ENCODE measurements at regions not wholly inside any gene's neighbourhood (a gene's known extent, or its start where the extent isn't known, plus 50 kb on each side); places are given as distances from the start of the nearest gene placed in this dataset.
A peak's percentile ranks its signal among the peaks of the same experiment; 100 is the strongest.

DNA sequence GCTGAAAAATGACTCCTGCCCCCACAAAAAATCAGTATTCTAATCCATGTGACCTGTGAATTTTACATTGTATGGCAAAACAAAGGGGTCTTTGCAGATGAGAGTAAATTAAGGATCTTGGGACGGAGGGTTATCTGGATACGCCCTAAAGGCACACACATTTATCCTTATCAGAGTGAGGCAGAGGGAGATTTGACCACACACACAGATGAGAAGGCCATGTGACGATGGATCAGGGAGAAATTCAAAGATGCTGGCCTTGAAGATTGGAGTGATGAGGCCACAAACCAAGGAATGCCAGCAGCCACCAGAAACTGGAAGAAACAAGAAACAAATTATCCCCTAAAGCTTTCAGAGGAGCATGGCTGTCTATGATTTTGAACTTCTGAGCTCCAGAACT lies 288.5 kb downstream of the XXYLT1 start:
- no peak for DNase-seq

DNA sequence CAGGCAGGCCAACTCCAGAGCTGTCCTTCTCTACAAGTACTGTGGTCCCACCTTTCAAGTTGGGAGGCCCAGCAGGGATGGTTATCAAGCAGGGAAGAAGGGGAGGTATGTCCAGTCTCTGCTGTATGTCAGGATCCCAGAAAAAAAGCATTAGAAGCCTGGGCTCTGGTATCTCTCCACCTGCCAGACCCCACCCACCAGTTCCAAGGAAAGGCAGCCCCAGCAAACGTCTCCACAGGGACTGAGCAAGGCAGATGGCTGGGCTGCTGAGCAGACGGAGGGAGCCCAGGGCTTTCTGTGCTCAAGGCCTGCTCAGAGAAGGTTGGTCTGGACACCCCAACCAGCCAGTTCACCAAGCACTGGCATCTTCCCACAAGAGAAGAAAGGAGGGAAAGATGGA lies 287.8 kb downstream of the XXYLT1 start:
- DNase-seq, result no peak

DNA sequence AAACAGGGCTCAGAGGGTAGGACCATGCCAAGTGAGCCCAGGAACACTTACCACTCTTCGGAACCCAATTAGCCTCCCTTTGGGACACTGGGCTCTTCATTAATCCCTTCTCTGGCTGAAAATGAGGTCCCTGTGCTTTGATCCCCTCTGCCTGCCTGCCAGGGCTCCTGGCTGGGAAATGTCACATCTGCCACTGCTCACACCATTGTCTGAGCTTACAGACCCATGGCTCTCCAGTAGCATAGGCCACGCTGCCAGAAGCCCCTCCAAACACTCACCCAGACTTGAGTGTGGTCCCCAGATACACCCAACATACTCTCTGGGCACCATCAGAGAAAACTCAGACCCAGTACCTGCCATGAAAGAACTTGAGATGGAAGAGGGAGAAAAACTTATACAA lies 287.3 kb downstream of the XXYLT1 start:
- no peak for DNase-seq

DNA sequence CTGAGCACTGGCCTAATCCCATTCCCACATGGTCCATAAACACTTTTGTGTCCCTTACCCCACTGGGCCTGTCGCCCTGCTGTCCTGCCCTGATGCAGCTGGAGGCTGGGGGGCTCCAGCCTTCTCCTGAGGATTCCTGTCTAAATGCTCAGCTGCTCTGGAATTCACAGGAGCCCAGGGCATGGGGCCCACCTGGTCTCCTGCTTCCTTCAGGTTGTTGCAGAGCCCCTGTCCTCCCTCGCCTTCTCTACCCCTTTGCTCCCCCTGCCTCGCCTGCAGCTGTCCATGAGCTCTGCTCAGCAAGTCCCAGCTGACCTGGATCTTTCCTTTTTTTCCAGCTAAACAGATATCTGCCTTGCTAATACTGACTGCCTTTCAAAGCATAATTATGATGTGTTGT lies 286.9 kb downstream of the XXYLT1 start:
- no peak for DNase-seq

DNA sequence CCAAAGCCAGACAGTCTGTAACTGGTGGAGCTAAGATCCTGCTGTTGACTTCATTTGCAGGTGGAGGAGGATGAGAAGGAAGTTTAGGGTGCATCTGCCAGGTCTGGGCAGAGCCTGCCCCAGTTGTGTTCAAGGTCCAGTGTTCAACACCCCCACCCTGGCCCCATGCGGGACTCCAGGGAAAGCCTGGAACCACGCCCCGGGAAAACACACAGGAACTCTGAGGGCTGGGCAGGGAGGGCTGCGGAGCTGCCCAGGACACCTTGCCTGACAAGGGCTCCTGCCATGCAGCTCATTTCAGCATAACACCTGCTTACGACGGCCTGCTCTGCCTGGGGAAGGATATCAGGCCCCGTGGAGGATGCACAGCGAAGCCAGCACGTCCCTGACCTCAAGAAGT lies 286.3 kb downstream of the XXYLT1 start:
- DNase-seq, result no peak

DNA sequence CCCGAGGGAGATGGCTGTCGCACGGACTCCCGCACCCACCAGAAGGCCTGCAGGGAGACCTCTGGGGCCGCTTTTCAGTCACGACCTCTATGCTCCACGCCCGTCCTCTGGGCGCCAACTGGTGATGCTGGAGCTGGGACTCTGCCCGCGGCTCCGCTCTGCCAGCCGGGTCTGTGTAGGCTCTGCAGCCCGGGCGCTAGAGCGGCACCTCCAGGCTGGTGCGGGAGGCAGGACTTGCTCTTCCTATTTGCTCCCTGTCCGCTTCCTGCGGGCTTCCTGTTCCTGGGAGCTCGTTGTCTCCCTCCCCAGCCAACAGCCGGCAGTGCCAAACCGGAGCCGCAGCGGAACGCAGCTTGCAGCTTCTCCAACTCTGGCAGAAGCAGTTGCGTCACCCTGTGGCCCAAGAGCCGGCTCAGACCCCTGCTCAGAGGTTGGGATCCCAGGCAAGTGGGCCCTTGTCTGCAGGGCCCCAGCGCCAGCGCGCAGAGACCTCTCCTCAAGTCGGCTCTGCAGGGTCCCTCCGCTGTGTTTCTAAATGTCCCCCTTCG lies 285.9 kb downstream of the XXYLT1 start:
- peak; percentile 11 for DNase-seq

DNA sequence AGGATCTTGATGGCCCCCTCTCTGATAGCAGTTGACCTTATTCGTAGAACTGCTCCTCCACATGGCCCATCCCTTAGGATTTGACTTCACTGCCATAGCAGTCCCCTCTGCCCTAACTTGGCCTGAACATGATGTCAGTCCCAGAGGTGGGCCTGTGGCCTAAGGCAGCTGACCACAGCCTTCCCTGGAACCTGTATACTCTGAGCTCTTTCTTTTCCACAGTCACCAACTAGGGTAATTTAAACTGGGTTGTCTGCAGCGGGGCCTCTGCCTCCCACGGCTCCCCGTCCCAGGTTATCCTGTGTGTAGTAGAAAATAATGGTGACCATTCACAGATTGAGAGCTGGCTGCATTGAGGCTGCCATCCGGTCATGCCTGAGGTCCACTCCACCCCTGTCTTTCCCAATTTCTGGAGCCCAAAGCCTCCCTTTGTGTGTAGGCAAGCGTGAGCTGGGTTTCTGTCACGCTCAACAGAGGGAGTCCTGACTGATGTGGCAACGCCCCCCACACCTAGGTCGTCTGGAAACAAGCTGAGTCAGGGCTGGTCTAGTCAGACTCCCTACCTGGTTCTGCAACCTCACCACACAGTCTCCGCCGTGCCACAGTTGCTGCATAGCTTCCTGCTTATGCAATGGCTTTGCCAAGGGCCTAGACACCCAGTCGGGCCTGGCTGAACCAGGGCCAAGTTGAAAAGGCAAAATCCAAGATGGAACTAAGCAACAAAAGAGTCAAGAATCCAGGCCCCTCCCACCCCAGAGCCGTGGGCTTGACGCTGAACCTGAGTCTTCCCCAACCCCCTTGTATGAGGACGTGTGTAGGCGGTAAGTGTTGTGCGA lies 284.5 kb downstream of the XXYLT1 start:
- no peak for DNase-seq

DNA sequence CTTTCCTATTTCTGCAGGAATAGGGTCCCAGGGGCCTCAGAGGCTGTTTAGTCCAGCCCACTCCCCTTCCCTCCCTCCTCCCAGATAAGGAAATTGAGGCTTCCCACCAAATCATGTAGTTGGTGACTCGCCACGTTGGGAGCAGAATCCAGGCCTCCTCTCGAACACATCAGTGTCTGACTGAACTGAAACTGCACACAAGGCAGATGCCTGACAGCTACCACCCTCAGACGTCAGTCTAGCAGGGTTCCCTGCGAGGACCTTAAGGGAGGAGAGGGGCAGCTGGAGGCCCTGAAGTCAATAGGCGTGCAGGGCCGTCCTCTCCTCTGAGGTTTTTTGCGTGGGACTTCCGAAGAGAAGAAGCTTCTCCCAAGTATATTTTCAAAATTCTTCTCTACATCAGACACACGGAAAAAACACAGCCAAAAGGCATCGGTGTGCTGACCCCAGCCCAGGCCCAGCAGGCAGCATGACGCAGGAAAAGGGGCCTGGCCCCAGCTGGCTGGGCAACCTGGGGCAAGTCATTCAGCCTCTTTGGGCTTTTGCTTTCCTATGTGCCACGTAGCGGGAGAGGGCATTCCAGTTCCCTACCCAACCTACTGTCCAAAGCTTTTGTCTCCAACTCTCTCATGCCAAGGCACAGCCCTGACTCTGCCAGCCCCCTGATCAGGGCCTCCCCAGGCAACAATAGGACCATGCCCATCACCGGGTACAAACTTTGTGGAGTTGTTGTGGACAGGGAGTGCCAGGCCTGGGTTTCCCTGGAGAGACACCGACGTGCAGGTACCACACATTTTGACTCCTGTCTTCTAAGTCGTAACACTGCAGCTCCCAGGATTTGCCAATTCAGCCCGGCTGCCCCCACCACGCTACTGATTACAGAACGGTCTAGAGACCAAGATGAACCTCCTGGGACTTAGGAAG lies 283.1 kb downstream of the XXYLT1 start:
- DNase-seq, result no peak

DNA sequence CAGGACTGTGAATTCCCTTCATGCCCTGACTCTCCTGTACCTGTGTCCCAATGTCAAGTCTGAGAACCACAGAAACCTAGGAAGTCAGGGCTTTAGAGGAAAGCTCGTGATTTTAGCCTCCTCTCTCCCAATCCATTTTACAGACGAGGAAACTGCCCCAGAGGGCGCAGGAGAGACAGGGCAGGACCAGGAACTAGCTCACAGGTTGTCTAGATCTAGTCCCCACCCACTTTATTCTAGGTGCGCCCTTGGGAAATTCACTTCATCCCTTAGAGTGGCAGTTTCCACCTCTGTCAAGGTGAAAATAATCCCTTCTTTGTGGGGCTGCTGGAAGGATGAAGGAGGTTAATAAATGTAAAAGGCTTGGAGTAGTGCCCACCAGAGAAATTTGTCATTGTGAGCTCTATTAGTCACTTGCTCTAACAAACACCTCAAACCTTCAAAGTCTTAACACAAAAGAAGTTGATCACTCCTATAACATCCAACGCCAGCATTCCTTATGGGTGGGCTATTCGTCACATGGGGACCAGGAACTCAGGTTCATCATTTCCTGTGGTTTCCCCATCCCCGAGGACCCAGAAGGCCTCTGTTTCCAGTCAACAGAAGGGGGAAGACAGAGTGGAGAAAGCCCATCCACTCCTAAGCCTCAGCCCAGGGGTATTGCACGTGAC lies 282.3 kb downstream of the XXYLT1 start:
- DNase-seq, result no peak

DNA sequence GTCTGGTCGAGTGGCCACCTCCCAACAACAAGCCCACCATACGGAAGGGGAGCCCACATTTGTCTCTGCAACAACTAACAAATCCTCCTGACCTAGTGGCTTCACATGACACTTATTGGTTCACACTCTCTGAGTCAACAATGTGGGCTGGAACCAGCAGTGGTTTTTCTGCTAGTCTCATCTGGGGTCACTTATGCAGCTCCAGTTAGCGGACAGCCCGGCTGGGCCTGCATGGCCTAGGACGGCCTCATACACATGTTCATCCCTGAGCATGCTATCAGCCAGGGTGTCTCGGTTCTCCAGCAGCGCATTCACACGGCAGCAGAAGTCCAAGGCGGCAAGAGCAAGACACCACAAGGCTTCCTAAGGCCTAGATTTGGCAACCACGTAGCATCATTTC lies 281.7 kb downstream of the XXYLT1 start:
- DNase-seq, result no peak

DNA sequence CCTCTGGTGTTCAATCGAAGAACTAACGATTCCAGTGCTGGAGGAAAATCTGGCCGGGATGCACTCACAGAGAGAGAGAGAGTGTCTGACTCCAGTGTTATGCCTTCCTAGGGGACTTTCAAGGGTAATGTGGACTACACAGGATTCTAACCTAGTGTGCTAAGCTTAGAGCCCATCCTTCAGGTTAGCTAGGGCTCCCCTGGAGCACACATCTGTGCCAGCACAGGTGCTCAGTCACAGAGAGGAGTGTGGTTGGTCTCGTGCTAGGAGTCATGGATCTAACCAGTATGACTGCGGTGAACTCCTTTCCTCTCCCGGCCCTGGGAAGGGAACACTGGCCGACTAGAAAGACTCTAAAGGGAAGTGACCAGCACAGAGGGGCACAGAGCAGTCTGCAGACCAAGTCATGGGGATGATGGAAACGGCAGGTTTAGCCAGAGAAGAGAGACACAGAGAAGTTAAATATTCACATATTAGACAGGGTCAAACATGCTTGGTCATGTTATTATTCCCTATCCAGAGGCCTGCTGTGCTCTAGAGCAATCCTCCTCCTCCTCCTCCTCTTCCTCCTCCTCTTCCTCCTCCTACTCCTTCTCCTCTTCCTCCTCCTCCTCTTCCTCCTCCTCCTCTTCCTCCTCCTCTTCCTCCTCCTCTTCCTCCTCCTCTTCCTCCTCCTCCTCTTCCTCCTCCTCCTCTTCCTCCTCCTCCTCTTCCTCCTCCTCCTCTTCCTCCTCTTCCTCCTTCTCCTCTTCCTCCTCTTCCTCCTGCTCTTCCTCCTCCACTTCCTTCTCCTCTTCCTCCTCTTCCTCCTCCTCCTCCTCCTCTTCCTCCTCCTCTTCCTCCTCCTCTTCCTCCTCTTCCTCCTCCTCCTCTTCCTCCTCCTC lies 280.3 kb downstream of the XXYLT1 start:
- no peak for DNase-seq

DNA sequence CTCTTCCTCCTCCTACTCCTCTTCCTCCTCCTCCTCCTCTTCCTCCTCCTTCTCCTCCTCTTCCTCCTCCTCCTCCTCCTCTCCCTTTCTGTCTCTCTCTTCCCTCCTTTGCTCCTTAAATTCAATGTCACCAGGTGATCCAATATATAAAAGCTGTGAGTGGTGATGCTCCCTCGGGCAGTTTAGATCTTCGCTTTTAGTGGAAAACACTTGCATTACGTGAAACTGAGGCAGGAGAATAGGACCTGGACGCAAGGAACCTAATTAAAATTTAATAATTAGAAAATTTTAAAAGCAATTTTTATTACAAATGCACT lies 279.7 kb downstream of the XXYLT1 start:
- no peak for DNase-seq

DNA sequence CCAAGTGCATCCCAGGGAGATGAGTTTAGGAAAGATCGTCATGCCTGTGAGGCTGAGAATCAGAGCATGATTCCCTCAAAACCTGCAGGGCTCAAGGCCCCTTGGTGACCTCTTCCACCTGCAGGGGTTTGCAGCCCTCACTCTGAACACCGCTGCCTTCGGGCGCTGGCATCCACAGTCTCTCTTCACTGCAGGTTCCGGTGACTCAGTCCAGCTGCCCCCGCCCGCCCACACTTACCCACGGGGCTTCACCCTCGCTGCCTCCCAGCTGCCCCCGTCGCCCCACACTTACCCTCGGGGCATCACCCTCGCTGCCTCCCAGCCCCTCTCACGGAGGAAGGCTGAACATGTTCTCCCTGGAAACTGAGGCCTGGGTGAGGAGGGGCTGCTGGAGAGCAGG lies 277.1 kb downstream of the XXYLT1 start:
- DNase-seq, result no peak

DNA sequence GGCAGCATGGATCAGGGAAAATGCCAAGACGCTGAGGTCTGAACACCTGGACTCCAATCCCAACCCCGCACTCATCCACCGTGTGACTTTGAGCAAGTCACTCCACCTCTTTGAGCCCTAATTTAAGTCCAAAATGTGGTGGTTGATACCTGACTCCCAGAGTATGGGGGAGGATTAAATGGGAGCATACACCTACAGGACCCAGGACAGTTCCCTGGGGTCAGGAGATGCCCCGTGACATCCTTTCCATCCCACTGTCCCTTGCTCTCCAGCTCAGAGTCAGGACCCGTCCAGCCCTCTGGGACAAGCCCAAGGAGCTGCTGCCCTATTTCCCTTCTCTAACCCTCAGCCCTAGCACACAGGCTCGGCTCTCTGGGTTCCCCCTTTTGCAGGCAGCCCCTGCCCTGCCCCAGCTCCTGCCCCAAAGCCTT lies 276.4 kb downstream of the XXYLT1 start:
- no peak for DNase-seq

DNA sequence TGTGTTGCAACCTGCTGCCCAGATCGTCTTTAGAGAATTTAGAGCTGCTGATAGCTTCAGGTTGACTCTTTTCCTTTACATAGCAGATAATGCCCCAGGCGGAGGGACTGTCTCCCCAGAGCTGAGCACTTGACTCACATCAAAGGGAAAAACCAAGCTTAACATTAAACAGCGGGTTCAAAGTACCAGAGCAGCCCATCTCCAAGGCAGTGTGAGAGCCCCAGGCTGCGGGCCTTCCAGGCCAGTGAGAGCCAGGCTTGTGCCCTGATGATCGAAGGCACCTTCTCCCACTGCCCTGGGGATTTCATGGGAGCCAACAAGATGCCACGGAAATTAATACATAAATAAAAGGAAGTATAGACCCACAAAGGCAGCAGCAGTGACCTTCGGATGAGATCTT lies 275.6 kb downstream of the XXYLT1 start:
- DNase-seq, result no peak

DNA sequence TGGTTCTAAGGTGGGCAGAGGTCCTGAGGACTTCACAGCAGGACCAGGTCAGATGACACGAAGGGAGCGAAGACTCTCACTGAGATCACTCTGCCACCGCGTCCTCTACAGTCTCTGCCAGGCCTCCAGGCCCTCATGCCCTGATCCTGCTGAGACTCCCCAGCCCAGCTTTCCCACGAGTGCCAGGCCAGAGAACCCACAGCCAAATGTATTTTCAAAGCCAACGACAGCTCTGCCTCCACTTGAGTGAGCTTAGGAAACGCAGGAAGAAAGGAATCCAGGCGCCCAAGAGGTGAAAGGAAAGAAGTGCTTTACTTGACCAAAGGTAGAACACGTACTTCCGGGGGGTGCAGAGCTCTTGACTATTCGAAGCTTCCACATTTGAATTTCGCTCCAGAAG lies 275.0 kb downstream of the XXYLT1 start:
- DNase-seq, result no peak

DNA sequence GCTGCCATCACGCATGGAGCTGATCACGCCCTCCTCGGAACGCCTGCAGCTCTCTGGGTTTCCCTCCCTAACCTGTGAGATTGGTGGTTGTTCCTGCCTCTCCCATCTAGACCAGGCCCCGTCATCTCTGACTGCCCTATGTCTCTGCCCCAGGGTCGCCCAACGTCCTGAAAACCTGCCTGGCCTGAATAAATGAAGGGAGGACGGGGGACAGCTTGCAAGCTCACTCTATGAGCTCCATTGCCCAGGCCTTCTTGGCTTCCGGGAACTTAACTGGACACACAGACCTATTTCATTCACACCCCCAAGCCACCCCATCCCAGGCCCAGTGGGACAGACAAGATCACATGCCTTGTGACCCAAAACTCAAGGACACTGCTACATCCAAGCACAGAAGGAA lies 274.2 kb downstream of the XXYLT1 start:
- no peak for DNase-seq

DNA sequence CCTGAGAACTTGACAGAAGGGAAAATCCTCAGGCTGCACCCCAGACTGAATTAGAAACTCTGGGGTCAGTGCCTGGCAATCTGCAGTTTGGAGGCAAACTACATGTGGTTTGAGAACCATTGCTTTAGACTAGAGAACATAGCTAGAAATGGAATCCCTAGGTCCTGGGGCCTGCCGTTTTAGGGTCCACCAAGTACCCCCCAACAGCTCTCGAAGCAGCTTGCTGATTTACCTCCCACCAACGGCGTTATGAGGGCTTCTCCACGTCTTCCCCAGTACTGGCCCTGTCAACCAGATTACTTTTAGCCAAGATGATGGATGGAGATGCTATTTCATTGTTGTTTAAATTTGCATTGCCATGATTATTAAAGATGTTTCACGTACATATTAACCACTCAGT lies 272.5 kb downstream of the XXYLT1 start:
- DNase-seq, result no peak

DNA sequence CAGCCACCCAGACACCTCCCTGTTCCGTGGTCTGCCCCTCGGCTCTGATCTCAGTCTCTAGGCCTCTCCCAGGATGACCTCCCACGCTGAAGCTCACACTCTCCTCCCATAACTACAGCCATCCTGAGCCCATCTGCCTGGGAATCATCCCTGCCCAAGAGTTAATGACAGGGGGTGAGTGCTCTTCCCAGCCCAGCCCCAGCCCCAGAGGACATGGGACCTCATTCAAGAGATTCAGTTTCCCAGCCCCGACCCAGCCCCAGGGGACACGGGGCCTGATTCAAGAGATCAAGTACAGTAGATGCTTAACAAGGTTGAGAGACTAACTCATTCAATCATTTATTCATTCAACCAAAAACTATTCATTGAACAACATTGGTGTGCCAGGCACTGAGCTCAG lies 272.0 kb downstream of the XXYLT1 start:
- no peak for DNase-seq

DNA sequence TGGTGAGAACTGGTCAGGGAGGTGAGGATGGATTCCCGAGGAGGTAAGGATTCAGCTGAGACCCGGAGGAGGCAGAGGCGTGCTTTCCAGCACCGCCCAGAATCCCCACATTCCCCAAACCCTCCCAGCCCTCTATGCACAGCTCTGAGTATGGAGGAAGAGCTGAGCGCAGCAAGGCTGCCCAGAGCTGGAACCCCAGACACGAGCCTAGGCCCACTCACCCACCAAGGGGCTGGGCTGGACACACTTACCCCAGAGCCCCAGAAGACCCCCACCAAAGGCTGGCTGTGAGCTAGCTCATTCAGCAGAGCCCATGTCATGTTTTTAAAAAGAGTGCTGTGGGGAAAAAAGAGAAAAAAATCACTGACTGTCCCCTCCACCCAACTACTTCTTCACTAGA lies 271.5 kb downstream of the XXYLT1 start:
- no peak for DNase-seq

DNA sequence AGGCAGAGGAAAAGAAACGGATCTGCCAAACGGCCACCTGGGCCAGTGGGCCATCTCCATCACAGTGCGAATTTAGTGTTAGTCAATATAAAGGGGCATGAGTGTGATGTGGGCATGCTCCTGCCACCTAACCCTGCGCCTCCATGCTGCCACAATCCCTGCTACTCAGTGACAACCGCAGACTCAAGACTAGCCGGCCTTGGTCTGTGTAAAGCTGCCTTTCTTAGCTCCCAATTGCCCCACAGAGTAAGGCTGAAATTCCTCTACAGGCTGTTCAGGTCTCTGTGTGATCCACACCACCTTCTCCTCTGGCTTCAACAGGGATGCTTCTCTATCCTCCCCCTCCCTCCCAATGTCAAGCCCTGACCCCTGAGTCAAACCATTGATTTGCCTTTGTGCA lies 269.7 kb downstream of the XXYLT1 start:
- no peak for DNase-seq

Data from NCI-H2227 treated with DMSO at 0.1 percent for 48 hours (cell line).